Left renal cortex interstitium (tissue), 4 donors: ENCODE measurements at regions not wholly inside any gene's neighbourhood (a gene's known extent, or its start where the extent isn't known, plus 50 kb on each side); places are given as distances from the start of the nearest gene placed in this dataset.

Source experiments
- DNase-seq, 4 donors: peaks; one replicate each; pipeline ENCODE4 v3.0.0-alpha.2; 2013; ENCODE audit warnings: low read depth in 4 of 4, low spot score in 2 of 4, missing footprints in 1 of 4

DNA sequence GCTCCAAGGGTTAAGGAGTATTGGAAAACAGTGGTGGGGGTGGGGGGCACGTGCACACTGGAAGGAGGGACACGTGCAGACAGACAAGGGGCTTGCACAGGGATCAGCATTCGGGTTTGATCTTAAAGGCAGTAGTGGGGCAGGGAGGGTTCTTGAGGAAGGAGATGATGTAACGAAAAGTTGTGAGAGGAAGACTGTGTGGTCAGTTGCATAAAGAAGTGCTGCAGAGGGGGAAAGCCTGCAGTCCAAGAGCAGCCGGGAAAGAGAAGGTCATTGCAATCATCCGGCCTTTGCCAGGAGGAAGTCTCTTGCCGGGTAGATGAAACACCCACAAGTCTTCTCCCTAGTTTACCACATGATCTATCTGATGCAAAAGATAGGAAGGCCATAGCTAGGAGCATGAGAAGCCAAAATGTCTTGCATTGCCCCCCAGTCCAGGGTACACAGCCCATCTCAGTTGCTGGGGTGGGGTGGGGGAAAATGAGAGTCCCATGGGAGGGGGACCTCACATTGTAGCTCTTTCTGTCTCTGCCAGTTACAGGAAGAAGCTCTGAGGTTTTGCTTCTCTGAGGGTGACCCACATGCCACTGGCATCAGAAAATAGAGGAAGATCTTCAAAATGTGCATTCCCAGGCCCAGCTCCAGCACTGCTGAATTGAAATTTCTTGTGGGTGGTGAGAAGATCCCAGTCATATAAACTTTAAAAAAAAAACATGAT is 202.5 kb upstream of the RAB4A start:
- no peak for DNase-seq

- no peak for DNase-seq
Observed at GRCh38 chr1:229069176-229069575, 201.7 kb upstream of the RAB4A start.

- no peak for DNase-seq
Observed at GRCh38 chr1:229070168-229070567, 200.7 kb upstream of the RAB4A start.

DNA sequence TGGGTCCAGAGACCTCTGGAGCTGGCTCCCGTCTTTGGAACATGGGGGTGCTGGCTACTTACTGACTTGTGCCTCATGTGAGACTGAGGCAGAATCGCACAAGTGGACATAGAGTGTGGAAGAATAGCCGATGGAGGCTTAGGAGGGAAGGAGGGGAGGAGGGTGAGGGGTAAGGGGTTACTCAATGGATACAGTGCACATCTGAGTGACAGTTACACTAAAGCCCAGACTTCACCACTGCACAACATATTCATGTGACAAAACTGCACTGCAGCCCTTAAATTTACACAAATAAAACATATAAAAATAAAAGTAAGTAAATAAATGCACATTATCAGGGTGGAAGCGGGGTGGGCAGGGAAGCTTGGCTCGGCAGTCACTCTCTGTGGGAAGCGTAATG is 197.7 kb upstream of the RAB4A start:
- DNase-seq: no peak

- no peak for DNase-seq
Observed at GRCh38 chr1:229075217-229075616, 195.7 kb upstream of the RAB4A start.

DNA sequence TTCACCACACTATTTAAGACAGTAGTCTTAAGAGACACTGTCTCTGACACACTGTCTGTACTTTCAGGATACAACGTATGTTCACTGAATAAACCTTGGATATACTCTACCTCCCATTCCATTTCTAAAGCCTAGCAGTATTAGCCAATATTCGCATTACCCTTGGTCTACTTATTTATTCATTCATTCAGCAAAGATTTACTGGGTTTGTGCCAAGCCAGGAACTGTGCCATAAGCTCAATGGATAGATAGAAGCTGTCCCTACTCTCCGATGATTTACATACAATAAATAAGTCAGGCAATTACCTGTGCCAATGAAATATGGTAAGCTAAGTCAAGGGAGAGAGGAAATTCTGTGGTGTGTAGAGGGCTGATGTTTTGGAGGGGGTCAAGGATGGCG is 195.2 kb upstream of the RAB4A start:
- DNase-seq: no peak

GRCh38 chr1:229076195-229076594 is 194.7 kb upstream of the RAB4A start:
- no peak for DNase-seq

GRCh38 chr1:229079016-229079595 is 191.8 kb upstream of the RAB4A start:
- DNase-seq: no peak

GRCh38 chr1:229080361-229080760 is 190.6 kb upstream of the RAB4A start:
- DNase-seq: no peak

DNA sequence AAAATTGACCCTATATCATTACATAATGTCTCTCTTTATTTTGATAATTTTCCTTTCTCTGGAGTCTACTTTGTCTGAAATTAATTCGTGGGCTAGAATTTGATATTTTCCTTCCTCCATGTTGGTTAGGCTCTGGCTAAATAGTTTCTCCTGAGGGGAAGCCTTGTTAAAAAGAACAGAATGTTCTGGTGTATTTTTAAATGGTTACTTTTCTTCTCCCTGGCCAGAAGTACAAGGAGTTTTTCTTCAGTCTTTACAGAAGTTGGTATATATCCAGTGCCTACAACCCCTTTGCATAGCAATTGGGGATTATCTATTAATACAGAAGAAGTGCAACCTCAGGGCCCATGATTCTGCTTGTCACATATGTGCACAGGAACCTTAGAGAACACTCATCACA is 185.6 kb upstream of the RAB4A start:
- no peak for DNase-seq

GRCh38 chr1:229086091-229086490 is 184.8 kb upstream of the RAB4A start:
- DNase-seq: no peak

- no peak for DNase-seq
Observed at GRCh38 chr1:229086686-229087085, 184.2 kb upstream of the RAB4A start.

DNA sequence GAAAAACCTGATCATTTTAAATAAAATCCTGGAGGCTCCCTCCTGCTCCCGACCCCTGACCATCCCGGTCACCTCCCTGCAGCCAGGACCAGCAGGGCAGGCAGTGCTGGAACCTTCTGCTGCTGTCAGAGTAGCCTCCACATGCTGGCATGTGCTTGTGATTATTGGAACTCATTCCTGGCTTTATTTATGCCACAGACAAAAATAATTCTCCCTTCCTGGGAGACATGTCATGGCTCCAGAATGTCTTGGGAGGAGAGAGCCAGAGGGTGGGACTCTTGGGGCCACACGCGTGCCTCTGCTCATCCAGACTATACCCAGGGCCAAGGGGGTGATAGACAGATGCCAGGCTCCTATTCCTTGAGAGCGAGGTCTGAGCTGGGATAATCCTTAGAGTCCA is 183.6 kb upstream of the RAB4A start:
- no peak for DNase-seq

- DNase-seq: no peak
Observed at GRCh38 chr1:229087906-229088305, 183.0 kb upstream of the RAB4A start.

DNA sequence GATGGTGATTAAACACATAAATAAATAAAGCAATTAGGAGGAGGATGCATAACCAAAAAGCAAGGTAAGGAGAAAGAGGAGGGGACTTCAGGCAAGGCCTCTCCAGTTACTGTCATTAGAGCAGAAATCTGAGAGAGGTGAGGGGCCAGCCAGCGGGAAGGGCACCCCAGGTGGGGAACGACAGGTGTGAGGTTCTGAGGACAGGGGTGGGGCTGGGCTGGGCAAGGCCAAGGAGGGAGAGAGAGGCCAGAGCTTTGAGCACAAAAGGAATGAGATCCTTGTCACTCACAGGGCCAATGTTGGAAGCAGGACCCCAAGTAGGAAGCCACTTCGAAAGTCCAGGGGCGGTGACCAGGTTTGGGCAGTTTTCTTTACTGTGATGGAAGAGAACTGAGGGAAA is 182.2 kb upstream of the RAB4A start:
- DNase-seq: no peak

GRCh38 chr1:229089586-229090208 is 181.2 kb upstream of the RAB4A start:
- DNase-seq: no peak

- no peak for DNase-seq
Observed at GRCh38 chr1:229091721-229092136, 179.2 kb upstream of the RAB4A start.

GRCh38 chr1:229092377-229093237 is 178.3 kb upstream of the RAB4A start:
- DNase-seq: peak; percentile 39 to 68 (median 62)

DNA sequence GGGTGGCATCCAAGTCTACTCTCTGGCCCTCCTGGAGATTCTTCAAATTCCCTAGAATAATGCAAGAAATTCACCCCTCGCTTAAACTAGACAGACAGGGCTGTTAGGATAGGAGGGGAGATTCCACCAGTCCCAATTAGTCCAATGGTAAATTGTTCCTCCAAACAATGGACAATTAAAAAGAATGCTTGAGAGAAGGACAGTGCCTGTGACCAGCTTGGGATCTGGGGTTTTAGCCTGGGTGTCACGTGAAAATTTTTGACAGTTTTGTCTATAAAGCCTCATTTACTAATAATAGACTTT is 177.7 kb upstream of the RAB4A start:
- no peak for DNase-seq

GRCh38 chr1:229093609-229094336 is 177.1 kb upstream of the RAB4A start:
- no peak for DNase-seq
